ENCODE measurements at regions not wholly inside any gene's neighbourhood (a gene's known extent, or its start where the extent isn't known, plus 50 kb on each side); places are given as distances from the start of the nearest gene placed in this dataset.

GRCh38 chr13:111573801-111574200, 253.4 kb downstream of the TEX29 start:
- Histone ChIP-seq H4K20me1 (replicated peaks; ENCODE audit: insufficient read depth) (no peaks in the 10 kb centered on the region), H3K79me2 (replicated peaks; ENCODE audit: insufficient read depth) (no peaks in the 10 kb centered on the region), H3K27me3 (ENCODE audit: insufficient read depth) (no peaks in the 10 kb centered on the region), H3F3A (replicated peaks; ENCODE audit: low read depth) (no peaks in the 10 kb centered on the region), H3K36me3 (ENCODE audit: insufficient read depth) (no peaks in the 10 kb centered on the region), H3K4me1 (ENCODE audit: insufficient read depth) (no peaks in the 10 kb centered on the region), H3K9me2 (ENCODE audit: insufficient read depth) (no peaks in the 10 kb centered on the region), H2AFZ (no peak overlapping the region), H3K4me3 (no peak overlapping the region), H3K4me2 (no peak overlapping the region), H3K27ac (ENCODE audit: low read depth) (no peak overlapping the region)
- peaks cover 14% of the 10 kb centered on the region for H3K27me3 Mint-ChIP-seq (ENCODE audit: insufficient read depth, low read depth, poor library complexity)
- H3K27ac Mint-ChIP-seq, result no peak overlapping the region
- H3K36me3 Mint-ChIP-seq (ENCODE audit: low read depth), result peaks cover 17% of the 10 kb centered on the region
- H3K4me3 Mint-ChIP-seq, result no peak overlapping the region
- peaks cover 40% of the 10 kb centered on the region for H3K9me3 Mint-ChIP-seq
- ATAC-seq (no peak), DNase-seq (ENCODE audit: low spot score) (no peak)
- TF ChIP-seq NANOG (IDR thresholded peaks at IDR 0.05; ENCODE audit: borderline replicate concordance), result no peak
- no peak for TF ChIP-seq ETS1 (IDR thresholded peaks at IDR 0.05)
- TF ChIP-seq EZH2 (IDR thresholded peaks at IDR 0.05; ENCODE audit: low read depth, unreplicated experiment), result no peak
- no peak for TF ChIP-seq CREB1 (CRISPR knock-in tag; IDR thresholded peaks at IDR 0.05; ENCODE audit: low read depth)
- TF ChIP-seq CTCF (conservative IDR thresholded peaks at IDR 0.05; ENCODE audit: low read depth in 2 of 2), result no peak
- no peak for TF ChIP-seq STAT1 (IDR thresholded peaks at IDR 0.05; ENCODE audit: unreplicated experiment)
- TF ChIP-seq EZH2phosphoT487 (IDR thresholded peaks at IDR 0.05; ENCODE audit: unreplicated experiment), result no peak
- TF ChIP-seq, protein P1, sequence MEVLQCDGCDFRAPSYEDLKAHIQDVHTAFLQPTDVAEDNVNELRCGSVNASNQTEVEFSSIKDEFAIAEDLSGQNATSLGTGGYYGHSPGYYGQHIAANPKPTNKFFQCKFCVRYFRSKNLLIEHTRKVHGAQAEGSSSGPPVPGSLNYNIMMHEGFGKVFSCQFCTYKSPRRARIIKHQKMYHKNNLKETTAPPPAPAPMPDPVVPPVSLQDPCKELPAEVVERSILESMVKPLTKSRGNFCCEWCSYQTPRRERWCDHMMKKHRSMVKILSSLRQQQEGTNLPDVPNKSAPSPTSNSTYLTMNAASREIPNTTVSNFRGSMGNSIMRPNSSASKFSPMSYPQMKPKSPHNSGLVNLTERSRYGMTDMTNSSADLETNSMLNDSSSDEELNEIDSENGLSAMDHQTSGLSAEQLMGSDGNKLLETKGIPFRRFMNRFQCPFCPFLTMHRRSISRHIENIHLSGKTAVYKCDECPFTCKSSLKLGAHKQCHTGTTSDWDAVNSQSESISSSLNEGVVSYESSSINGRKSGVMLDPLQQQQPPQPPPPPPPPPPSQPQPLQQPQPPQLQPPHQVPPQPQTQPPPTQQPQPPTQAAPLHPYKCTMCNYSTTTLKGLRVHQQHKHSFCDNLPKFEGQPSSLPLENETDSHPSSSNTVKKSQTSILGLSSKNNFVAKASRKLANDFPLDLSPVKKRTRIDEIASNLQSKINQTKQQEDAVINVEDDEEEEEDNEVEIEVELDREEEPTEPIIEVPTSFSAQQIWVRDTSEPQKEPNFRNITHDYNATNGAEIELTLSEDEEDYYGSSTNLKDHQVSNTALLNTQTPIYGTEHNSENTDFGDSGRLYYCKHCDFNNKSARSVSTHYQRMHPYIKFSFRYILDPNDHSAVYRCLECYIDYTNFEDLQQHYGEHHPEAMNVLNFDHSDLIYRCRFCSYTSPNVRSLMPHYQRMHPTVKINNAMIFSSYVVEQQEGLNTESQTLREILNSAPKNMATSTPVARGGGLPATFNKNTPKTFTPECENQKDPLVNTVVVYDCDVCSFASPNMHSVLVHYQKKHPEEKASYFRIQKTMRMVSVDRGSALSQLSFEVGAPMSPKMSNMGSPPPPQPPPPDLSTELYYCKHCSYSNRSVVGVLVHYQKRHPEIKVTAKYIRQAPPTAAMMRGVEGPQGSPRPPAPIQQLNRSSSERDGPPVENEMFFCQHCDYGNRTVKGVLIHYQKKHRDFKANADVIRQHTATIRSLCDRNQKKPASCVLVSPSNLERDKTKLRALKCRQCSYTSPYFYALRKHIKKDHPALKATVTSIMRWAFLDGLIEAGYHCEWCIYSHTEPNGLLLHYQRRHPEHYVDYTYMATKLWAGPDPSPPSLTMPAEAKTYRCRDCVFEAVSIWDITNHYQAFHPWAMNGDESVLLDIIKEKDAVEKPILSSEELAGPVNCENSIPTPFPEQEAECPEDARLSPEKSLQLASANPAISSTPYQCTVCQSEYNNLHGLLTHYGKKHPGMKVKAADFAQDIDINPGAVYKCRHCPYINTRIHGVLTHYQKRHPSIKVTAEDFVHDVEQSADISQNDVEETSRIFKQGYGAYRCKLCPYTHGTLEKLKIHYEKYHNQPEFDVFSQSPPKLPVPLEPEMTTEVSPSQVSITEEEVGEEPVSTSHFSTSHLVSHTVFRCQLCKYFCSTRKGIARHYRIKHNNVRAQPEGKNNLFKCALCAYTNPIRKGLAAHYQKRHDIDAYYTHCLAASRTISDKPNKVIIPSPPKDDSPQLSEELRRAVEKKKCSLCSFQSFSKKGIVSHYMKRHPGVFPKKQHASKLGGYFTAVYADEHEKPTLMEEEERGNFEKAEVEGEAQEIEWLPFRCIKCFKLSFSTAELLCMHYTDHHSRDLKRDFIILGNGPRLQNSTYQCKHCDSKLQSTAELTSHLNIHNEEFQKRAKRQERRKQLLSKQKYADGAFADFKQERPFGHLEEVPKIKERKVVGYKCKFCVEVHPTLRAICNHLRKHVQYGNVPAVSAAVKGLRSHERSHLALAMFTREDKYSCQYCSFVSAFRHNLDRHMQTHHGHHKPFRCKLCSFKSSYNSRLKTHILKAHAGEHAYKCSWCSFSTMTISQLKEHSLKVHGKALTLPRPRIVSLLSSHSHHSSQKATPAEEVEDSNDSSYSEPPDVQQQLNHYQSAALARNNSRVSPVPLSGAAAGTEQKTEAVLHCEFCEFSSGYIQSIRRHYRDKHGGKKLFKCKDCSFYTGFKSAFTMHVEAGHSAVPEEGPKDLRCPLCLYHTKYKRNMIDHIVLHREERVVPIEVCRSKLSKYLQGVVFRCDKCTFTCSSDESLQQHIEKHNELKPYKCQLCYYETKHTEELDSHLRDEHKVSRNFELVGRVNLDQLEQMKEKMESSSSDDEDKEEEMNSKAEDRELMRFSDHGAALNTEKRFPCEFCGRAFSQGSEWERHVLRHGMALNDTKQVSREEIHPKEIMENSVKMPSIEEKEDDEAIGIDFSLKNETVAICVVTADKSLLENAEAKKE (CRISPR knock-in tag; IDR thresholded peaks at IDR 0.05), result no peak
- no peak for TF ChIP-seq REST (IDR thresholded peaks at IDR 0.05; ENCODE audit: unreplicated experiment)
- no peak for TF ChIP-seq ZNF114 (CRISPR knock-in tag; IDR thresholded peaks at IDR 0.05)
- TF ChIP-seq POLR2AphosphoS5 (IDR thresholded peaks at IDR 0.05; ENCODE audit: low read depth), result no peak
- TF ChIP-seq JUNB (IDR thresholded peaks at IDR 0.05; ENCODE audit: unreplicated experiment), result no peak
- TF ChIP-seq ZNF331 (CRISPR knock-in tag; IDR thresholded peaks at IDR 0.05; ENCODE audit: low read depth), result no peak
- H3K4me1 Mint-ChIP-seq, result no peaks in the 10 kb centered on the region

Measured in GM23338 (cell line).